GM12864 (cell line): ENCODE measurements at regions not wholly inside any gene's neighbourhood (a gene's known extent, or its start where the extent isn't known, plus 50 kb on each side); places are given as distances from the start of the nearest gene placed in this dataset.

Source experiments
- DNase-seq: peaks from one replicate; pipeline ENCODE4 v3.0.0-alpha.2; 2011; ENCODE audit warnings: low read depth
- H3K4me3 ChIP-seq: 2 replicates; pipeline ENCODE4 v1.5.1; 2011; ENCODE audit warnings: mild to moderate bottlenecking, low read depth, low read length, control low read depth
- CTCF ChIP-seq: IDR thresholded peaks from 2 replicates; pipeline ENCODE4 v1.5.1; 2011; ENCODE audit warnings: low read depth, mild to moderate bottlenecking, moderate library complexity, low read length, control low read depth, inconsistent platforms; ENCODE audit errors: missing control alignments

GRCh38 chr4:135185256-135185655 is 983.7 kb upstream of the PABPC4L start:
- H3K4me3 ChIP-seq = no peak overlapping the region
- no peak for DNase-seq
- TF ChIP-seq CTCF = no peak

GRCh38 chr4:135184715-135185114 is 983.1 kb upstream of the PABPC4L start:
- DNase-seq = no peak
- TF ChIP-seq CTCF = no peak
- H3K4me3 ChIP-seq = no peak overlapping the region

GRCh38 chr4:135177321-135177720 is 975.7 kb upstream of the PABPC4L start:
- no peak for TF ChIP-seq CTCF
- no peak overlapping the region for H3K4me3 ChIP-seq
- DNase-seq = no peak

- no peak for DNase-seq
- H3K4me3 ChIP-seq = no peak overlapping the region
- no peak for TF ChIP-seq CTCF
Observed at GRCh38 chr4:135166661-135167060, 965.1 kb upstream of the PABPC4L start.

GRCh38 chr4:135164601-135165000 is 963.0 kb upstream of the PABPC4L start:
- no peak for DNase-seq
- TF ChIP-seq CTCF = no peak
- H3K4me3 ChIP-seq = no peak overlapping the region

- no peak for DNase-seq
- H3K4me3 ChIP-seq = no peak overlapping the region
- no peak for TF ChIP-seq CTCF
Observed at GRCh38 chr4:135144498-135144897, 942.9 kb upstream of the PABPC4L start.

GRCh38 chr4:135124196-135124595 is 922.6 kb upstream of the PABPC4L start:
- H3K4me3 ChIP-seq = no peak overlapping the region
- DNase-seq = no peak
- no peak for TF ChIP-seq CTCF
